MM.1S (cell line): ENCODE measurements at regions not wholly inside any gene's neighbourhood (a gene's known extent, or its start where the extent isn't known, plus 50 kb on each side); places are given as distances from the start of the nearest gene placed in this dataset.

Experiments
- CTCF ChIP-seq: fragments of 300-600 bp; sonication (generic); IDR thresholded peaks from 2 replicates; pipeline ENCODE4 v1.5.1; 2016; ENCODE audit warnings: antibody characterized with exemption, low read length, mixed read lengths
- EZH2 ChIP-seq: fragments of 300-600 bp; sonication (generic); optimal IDR thresholded peaks from 2 replicates; pipeline ENCODE3; 2017; ENCODE audit warnings: low read depth, mild to moderate bottlenecking, antibody characterized with exemption, low read length, mixed read lengths
- EZH2phosphoT487 ChIP-seq: fragments of 300-600 bp; sonication (generic); IDR thresholded peaks from 2 replicates; pipeline ENCODE4 v1.6.1; 2018; ENCODE audit warnings: antibody characterized with exemption, low read length

- TF ChIP-seq EZH2 (no peak), EZH2phosphoT487 (no peak), CTCF (no peak)
Measured at GRCh38 chr3:35385271-35385670, 254.1 kb upstream of the ARPP21 start.
